Panc1 (cell line): ENCODE measurements at regions not wholly inside any gene's neighbourhood (a gene's known extent, or its start where the extent isn't known, plus 50 kb on each side); places are given as distances from the start of the nearest gene placed in this dataset.

Experiments
- ATAC-seq: fragments of 200-7000 bp; cut with Tn5 transposase; 2 replicates; pipeline ENCODE4 v1.9.1; 2020; ENCODE audit warnings: mild to moderate bottlenecking, moderate library complexity
- BruUV-seq: library from RNA; stranded (reverse); fragments of 400-500 nt; replicated peaks from 2 replicates; lab custom pipeline; 2021; lab: Mats Ljungman, UMichigan
- CTCF ChIA-PET: fragments of 300-600 bp; sonication (Branson Sonifier 250); formaldehyde crosslinking; loops from one replicate; lab custom pipeline; 2022; ENCODE audit warnings: antibody characterized with exemption; lab: Charles Lee
- POLR2A ChIA-PET: fragments of 300-600 bp; sonication (Branson Sonifier 250); formaldehyde crosslinking; loops from one replicate; lab custom pipeline; 2022; ENCODE audit warnings: antibody characterized with exemption; lab: Charles Lee
- DNase-seq: peaks from one replicate; pipeline ENCODE4 v3.0.0-alpha.2; 2010; ENCODE audit warnings: low read depth, low spot score
- H3K27ac ChIP-seq: 2 replicates; pipeline ENCODE4 v1.5.1; 2011; ENCODE audit warnings: mild to moderate bottlenecking, low read length, inconsistent platforms
- H3K27me3 ChIP-seq: fragments of 200-500 bp; sonication (Bioruptor generic); 2 replicates; pipeline ENCODE4 v1.6.0; 2014; ENCODE audit warnings: low read length, inconsistent platforms; ENCODE audit not compliant: control insufficient read depth, insufficient read depth
- H3K36me3 ChIP-seq: fragments of 200-500 bp; sonication (Bioruptor generic); 2 replicates; pipeline ENCODE4 v1.5.1; 2014; ENCODE audit warnings: inconsistent platforms, mild to moderate bottlenecking, low read length, moderate library complexity; ENCODE audit not compliant: control insufficient read depth, insufficient read depth
- H3K4me1 ChIP-seq: 2 replicates; pipeline ENCODE4 v1.5.1; 2011; ENCODE audit warnings: inconsistent platforms, mild to moderate bottlenecking, low read length, moderate library complexity; ENCODE audit not compliant: control insufficient read depth, insufficient read depth
- H3K4me3 ChIP-seq, 2 experiments: 2 replicates each; pipeline ENCODE4 v1.5.1; 2011 to 2012; ENCODE audit warnings: low read depth in 2 of 2, low read length in 2 of 2, mild to moderate bottlenecking in 2 of 2, inconsistent platforms in 1 of 2, moderate library complexity in 1 of 2
- H3K9me3 ChIP-seq: fragments of 200-500 bp; sonication (Bioruptor generic); 2 replicates; pipeline ENCODE4 v1.5.1; 2014; ENCODE audit warnings: low read depth, mild to moderate bottlenecking, inconsistent platforms, low read length, moderate library complexity; ENCODE audit not compliant: control insufficient read depth, insufficient read depth
- CTCF ChIP-seq: fragments of 450-650 bp; IDR thresholded peaks from 2 replicates; pipeline ENCODE4 v1.5.1; 2017; ENCODE audit warnings: mild to moderate bottlenecking
- POLR2AphosphoS5 ChIP-seq: IDR thresholded peaks from 2 replicates; pipeline ENCODE4 v1.6.1; 2012; ENCODE audit warnings: mild to moderate bottlenecking, low read depth, low read length, moderate library complexity
- REST ChIP-seq, 2 experiments: IDR thresholded peaks; 2 replicates each; pipeline ENCODE4 v1.6.1; 2011 to 2012; ENCODE audit warnings: low read depth in 2 of 2, control low read depth in 1 of 2, low read length in 1 of 2, mild to moderate bottlenecking in 1 of 2, moderate library complexity in 1 of 2; ENCODE audit not compliant: insufficient read depth in 1 of 2
- SIN3A ChIP-seq: IDR thresholded peaks from 2 replicates; pipeline ENCODE4 v1.6.1; 2012; ENCODE audit warnings: low read depth, mild to moderate bottlenecking, low read length, moderate library complexity, borderline replicate concordance; ENCODE audit not compliant: insufficient read depth
- TCF7L2 ChIP-seq: IDR thresholded peaks from 2 replicates; pipeline ENCODE4 v1.6.1; 2011; ENCODE audit warnings: mild to moderate bottlenecking, low read depth, low read length, inconsistent platforms
- in situ Hi-C: cut with HindIII; loops from 2 replicates; pipeline ENCODE4 v1.10.0; 2016; ENCODE audit warnings: low sequenced_read_pairs, low pct_unique_long_range_greater_than_20kb
- intact Hi-C: fragments of 100-400 bp; cut with micrococcal nuclease; formaldehyde crosslinking; loops from one replicate; pipeline ENCODE4 v1.10.0; 2022; ENCODE audit not compliant: unreplicated experiment

- ATAC-seq: no peak
- ChIA-PET CTCF (no interaction called here), POLR2A (interaction anchor here (0.5 kb wide), 1 partner anchor 198 kb away, joined by 5 read pairs; no protein-coding TSS in a partner anchor)
- H3K27me3 ChIP-seq: peaks cover 7% of the 10 kb centered on the region; the same call in 1 of the 2 replicates
- no peaks in the 10 kb centered on the region for H3K36me3 ChIP-seq
- intact Hi-C loops: no loop called here
- in situ Hi-C loops: no loop called here
- H3K9me3 ChIP-seq: no peaks in the 10 kb centered on the region
- BruUV-seq: no TSS peak
- H3K4me3 ChIP-seq: no peak overlapping the region
- DNase-seq: no peak
- H3K4me1 ChIP-seq: no peaks in the 10 kb centered on the region
- TF ChIP-seq TCF7L2: no peak
- TF ChIP-seq REST (IDR thresholded peaks at IDR 0.05; ENCODE audit: insufficient read depth in 1 of 2, low read depth in 2 of 2, low read length in 1 of 2): no peak
- no peak for TF ChIP-seq SIN3A
- TF ChIP-seq CTCF: no peak
- TF ChIP-seq POLR2AphosphoS5: no peak
- no peak overlapping the region for H3K27ac ChIP-seq
Measured at GRCh38 chr1:113275691-113276090, 114.6 kb upstream of the MAGI3 start.

- no peaks in the 10 kb centered on the region for H3K4me1 ChIP-seq
- ATAC-seq: no peak
- no peak overlapping the region for H3K4me3 ChIP-seq
- POLR2A ChIA-PET: no interaction called here
- TF ChIP-seq POLR2AphosphoS5: no peak
- no peak for TF ChIP-seq SIN3A
- no peak for TF ChIP-seq TCF7L2
- no peak for TF ChIP-seq CTCF
- no peak for TF ChIP-seq REST (IDR thresholded peaks at IDR 0.05; ENCODE audit: insufficient read depth in 1 of 2, low read depth in 2 of 2, low read length in 1 of 2)
- H3K27ac ChIP-seq: no peak overlapping the region
- H3K27me3 ChIP-seq: peaks cover 7% of the 10 kb centered on the region; the same call in 1 of the 2 replicates
- no peak for DNase-seq
- H3K36me3 ChIP-seq: no peaks in the 10 kb centered on the region
- no peaks in the 10 kb centered on the region for H3K9me3 ChIP-seq
- in situ Hi-C loops: no loop called here
- no TSS peak for BruUV-seq
- CTCF ChIA-PET: no interaction called here
- intact Hi-C loops: no loop called here
Measured at GRCh38 chr1:113276507-113276906, 113.8 kb upstream of the MAGI3 start.
